ENCODE measurements at regions not wholly inside any gene's neighbourhood (a gene's known extent, or its start where the extent isn't known, plus 50 kb on each side); places are given as distances from the start of the nearest gene placed in this dataset.
"Not testable (repeated sequence)": the region's sequence is repeated elsewhere in the genome, so short reads cannot be mapped to it uniquely, and the experiment has no call there.

GRCh38 chr4:128623508-128624215 lies 185.8 kb upstream of the JADE1 start:
- Histone ChIP-seq H4K20me1 (ENCODE audit: insufficient read depth) (no peaks in the 10 kb centered on the region), H2AFZ (no peak overlapping the region), H3K9me3 (ENCODE audit: insufficient read depth, low read depth) (no peaks in the 10 kb centered on the region), H3K27ac (no peak overlapping the region), H3F3A (ENCODE audit: insufficient read depth, low read depth) (no peaks in the 10 kb centered on the region), H3K4me3 (no peak overlapping the region), H3K36me3 (ENCODE audit: low read depth) (no peaks in the 10 kb centered on the region), H3K9me2 (ENCODE audit: insufficient read depth) (no peaks in the 10 kb centered on the region), H3K27me3 (ENCODE audit: insufficient read depth, low read depth) (no peaks in the 10 kb centered on the region), H3K4me2 (no peak overlapping the region), H3K4me1 (replicated peaks; ENCODE audit: insufficient read depth) (no peaks in the 10 kb centered on the region), H3K79me2 (ENCODE audit: low read depth) (no peaks in the 10 kb centered on the region)
- no peak for DNase-seq
- intact Hi-C loops (cut with micrococcal nuclease; ENCODE audit: unreplicated experiment), result no loop called here
- ChIA-PET CTCF (no interaction called here), POLR2A (ENCODE audit: unreplicated experiment) (interaction anchor here (0.5 kb wide), 1 partner anchor 1381 kb away, joined by 3 read pairs; no protein-coding TSS in a partner anchor)
- TF ChIP-seq CTCF (conservative IDR thresholded peaks at IDR 0.05) (no peak), EZH2 (IDR thresholded peaks at IDR 0.05; ENCODE audit: low read depth) (no peak)
- no TSS peak for BruUV-seq (replicated peaks)

- DNase-seq; H3F3A ChIP-seq (ENCODE audit: insufficient read depth, low read depth); H3K27me3 ChIP-seq (ENCODE audit: insufficient read depth, low read depth); H3K36me3 ChIP-seq (ENCODE audit: low read depth); H3K4me1 ChIP-seq (replicated peaks; ENCODE audit: insufficient read depth); BruUV-seq (replicated peaks); H3K79me2 ChIP-seq (ENCODE audit: low read depth); H4K20me1 ChIP-seq (ENCODE audit: insufficient read depth); H3K9me2 ChIP-seq (ENCODE audit: insufficient read depth); intact Hi-C loops (cut with micrococcal nuclease; ENCODE audit: unreplicated experiment); H3K4me3 ChIP-seq; H3K4me2 ChIP-seq; H3K27ac ChIP-seq; H3K9me3 ChIP-seq (ENCODE audit: insufficient read depth, low read depth); H2AFZ ChIP-seq: not testable (repeated sequence)
- CTCF ChIA-PET, result interaction anchor here (0.5 to 0.7 kb wide), 4 partner anchors 44 to 718 kb away, joined by 3 to 5 read pairs (median 4); no protein-coding TSS in a partner anchor
- POLR2A ChIA-PET (ENCODE audit: unreplicated experiment), result interaction anchor here (0.6 to 0.7 kb wide), 2 partner anchors 14 to 24 kb away, joined by 6 to 10 read pairs; no protein-coding TSS in a partner anchor
Observed at GRCh38 chr4:128620279-128620965, 189.1 kb upstream of the JADE1 start.

GRCh38 chr4:128615197-128615596 lies 194.3 kb upstream of the JADE1 start:
- Histone ChIP-seq H3K4me2 (no peak overlapping the region), H3F3A (ENCODE audit: insufficient read depth, low read depth) (no peaks in the 10 kb centered on the region), H3K9me3 (ENCODE audit: insufficient read depth, low read depth) (no peaks in the 10 kb centered on the region), H4K20me1 (ENCODE audit: insufficient read depth) (no peaks in the 10 kb centered on the region), H3K4me1 (replicated peaks; ENCODE audit: insufficient read depth) (no peaks in the 10 kb centered on the region), H3K9me2 (ENCODE audit: insufficient read depth) (no peaks in the 10 kb centered on the region), H3K79me2 (ENCODE audit: low read depth) (no peaks in the 10 kb centered on the region), H2AFZ (no peak overlapping the region), H3K27me3 (ENCODE audit: insufficient read depth, low read depth) (no peaks in the 10 kb centered on the region), H3K36me3 (ENCODE audit: low read depth) (no peaks in the 10 kb centered on the region), H3K27ac (no peak overlapping the region), H3K4me3 (no peak overlapping the region)
- ChIA-PET POLR2A (ENCODE audit: unreplicated experiment) (no interaction called here), CTCF (no interaction called here)
- no peak for TF ChIP-seq EZH2 (IDR thresholded peaks at IDR 0.05; ENCODE audit: low read depth)
- TF ChIP-seq CTCF (conservative IDR thresholded peaks at IDR 0.05), result no peak
- BruUV-seq (replicated peaks), result no TSS peak
- intact Hi-C loops (cut with micrococcal nuclease; ENCODE audit: unreplicated experiment), result no loop called here
- no peak for DNase-seq
